ENCODE measurements at regions not wholly inside any gene's neighbourhood (a gene's known extent, or its start where the extent isn't known, plus 50 kb on each side); places are given as distances from the start of the nearest gene placed in this dataset.

DNA sequence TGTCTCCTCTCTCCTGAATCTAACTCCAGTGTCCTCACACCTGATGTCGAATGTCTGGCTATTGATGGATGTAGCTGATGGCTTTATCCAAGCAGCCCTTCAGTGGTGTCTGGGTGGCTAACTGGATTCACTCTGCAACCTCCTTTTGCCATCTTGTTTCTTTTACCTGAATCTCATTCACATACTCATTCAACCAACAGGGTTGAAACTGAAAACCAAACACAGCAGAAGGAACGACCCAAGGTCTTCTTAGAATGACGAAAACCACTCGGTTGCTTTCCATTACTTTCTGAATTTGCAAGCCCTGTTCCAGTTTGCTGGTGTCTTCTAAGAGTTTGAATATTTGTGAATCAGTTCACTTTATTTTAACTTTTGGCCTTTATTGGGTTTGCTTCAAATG lies 424.3 kb upstream of the CXADR start:
- no peak for TF ChIP-seq POLR2AphosphoS5 (IDR thresholded peaks at IDR 0.05; ENCODE audit: borderline replicate concordance, low read depth, low read length)
- TF ChIP-seq EZH2 (IDR thresholded peaks at IDR 0.05): no peak

Measured in SK-N-MC (cell line).